GM21619 (cell line): ENCODE measurements at regions not wholly inside any gene's neighbourhood (a gene's known extent, or its start where the extent isn't known, plus 50 kb on each side); places are given as distances from the start of the nearest gene placed in this dataset.

Experiments
- ATAC-seq: cut with Tn5 transposase; IDR thresholded peaks from one replicate; pipeline ENCODE4 v1.9.1; 2021; ENCODE audit not compliant: unreplicated experiment

DNA sequence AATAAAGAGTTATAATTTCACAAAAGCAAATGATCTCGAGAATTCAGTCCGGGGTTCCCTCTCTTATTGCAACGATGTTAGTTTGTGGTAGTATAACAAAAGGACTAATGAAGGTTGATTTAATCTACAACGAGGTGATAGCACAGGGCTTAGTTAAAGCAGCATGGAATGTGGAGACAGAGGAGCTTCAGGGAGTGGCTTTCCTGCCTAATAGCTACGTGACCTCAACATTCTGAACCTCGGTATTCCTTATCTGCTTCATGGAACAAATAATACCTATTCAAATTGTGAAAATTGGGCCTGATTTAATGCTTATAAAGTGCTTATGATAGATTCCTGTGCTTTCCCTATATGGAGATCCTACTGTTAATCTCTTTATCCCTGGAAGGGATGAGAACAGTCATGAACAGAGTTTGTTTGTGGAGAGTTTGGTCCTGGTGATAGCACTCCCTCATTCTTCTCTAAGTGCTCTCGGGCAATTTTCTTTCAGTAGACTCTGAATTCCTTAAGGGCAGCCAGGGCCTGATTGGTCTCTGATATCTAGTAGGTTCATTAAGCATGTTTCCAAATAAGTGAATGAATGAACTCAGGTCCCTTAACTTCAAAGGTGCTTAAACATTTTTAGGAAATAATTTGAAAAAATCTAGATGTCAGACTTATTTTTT lies 104.1 kb upstream of the TUT7 start:
- no peak for ATAC-seq

DNA sequence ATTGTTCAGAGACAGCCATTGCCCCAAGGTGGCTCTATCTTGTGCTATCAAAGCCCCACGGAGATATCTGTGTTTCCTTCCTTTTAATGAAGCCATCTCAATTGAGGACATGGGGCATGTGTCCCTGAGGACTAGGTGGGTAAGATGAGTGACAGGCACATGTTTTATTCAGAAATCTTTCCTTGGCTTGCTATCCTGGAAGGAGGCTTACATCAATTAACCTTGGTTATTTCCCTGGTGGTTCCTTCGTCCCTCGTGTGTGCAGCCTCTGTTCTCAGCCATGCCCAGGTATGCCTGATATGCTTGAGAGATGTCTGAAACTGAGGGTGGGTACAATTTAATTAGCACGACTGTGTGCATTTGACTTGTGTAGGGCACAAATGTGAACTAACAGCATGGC lies 102.2 kb upstream of the TUT7 start:
- no peak for ATAC-seq

GRCh38 chr9:86454701-86455615 lies 100.7 kb upstream of the TUT7 start:
- ATAC-seq = no peak

- ATAC-seq = no peak
These were observed 98.1 kb upstream of the TUT7 start for GRCh38 chr9:86452201-86452828.

- no peak for ATAC-seq
These were observed 95.0 kb upstream of the TUT7 start for GRCh38 chr9:86449246-86449645.

DNA sequence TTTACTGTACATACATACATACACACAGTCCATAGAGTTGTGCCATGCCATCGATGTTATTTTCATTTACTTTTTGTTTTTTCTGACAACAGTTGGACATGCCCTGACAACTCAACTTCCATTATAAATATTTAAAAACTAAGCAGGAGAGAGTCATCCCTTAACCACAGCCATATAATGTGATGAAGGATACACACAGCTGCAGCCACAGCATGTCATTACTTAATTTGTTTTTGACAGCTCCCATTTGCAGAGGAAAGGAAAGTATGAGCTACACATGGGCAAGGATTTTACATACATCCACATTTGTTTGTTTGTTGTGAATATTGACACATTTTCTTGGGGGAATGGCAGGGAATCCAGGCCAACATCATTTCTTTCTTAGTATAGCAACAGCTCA lies 91.5 kb upstream of the TUT7 start:
- no peak for ATAC-seq

- no peak for ATAC-seq
These were observed 89.8 kb upstream of the TUT7 start for GRCh38 chr9:86443992-86444391.

GRCh38 chr9:86434039-86434726 lies 80.0 kb upstream of the TUT7 start:
- ATAC-seq = no peak

GRCh38 chr9:86424251-86424891 lies 70.2 kb upstream of the TUT7 start:
- no peak for ATAC-seq

DNA sequence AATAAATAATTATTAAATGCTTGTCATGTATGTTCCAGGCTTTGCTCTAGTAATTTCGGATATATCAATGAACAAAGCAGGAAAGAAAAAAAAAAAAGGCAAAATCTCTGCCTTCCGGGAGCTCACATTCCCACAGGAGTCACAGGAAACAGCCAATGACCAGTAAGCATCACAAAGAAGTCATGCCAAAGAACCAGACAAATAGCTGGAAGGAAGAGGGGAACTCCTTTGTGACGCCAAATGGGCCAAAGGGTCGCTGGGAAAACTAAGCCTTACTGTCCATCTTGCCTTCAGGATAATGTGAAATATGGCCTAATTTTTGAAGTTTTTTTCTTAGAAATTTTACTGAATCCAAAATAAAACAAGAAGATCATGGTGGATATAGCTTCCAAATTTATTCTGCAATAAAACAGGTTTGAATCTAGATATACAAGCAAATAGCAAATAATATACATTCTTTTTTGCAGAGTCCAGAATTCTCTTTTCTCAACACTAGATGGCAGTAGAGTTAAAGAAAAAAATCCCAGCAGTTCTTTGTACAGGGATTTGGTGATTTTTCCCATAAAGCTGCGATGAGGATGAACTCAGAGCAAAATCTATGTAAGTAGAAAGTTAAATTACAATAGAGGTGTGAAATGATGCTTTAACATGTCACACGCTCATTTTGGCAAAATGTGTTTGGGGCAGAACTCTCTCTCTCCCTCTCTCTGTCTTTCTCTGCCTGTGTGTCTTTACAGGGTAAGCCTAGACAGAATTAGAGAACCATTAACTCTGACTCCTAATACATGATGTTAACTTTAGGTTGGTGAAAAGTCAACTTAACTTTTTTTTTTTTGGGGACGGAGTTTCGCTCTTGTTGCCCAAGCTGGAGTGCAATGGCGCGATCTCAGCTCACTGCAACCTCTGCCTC lies 60.0 kb upstream of the TUT7 start:
- ATAC-seq = no peak

DNA sequence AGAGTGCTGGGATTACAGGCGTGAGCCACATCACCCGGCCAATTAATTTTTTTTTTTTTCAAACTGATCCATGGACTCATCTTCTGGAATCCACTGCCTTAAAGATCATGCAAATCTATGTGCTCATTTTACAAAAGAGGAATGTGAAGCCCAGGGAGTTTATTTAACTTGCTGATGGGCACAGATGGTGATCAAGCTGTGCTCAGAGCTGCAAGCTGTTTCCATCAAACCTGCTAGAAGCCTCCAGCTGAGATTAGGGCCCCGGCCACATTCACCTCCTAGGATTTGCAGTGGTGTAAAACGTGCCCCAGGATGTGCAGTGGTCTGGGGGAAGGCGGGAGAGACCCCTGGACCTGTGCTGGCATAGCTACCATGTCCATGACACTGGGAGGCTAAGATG lies 56.1 kb upstream of the TUT7 start:
- ATAC-seq = no peak

- no peak for ATAC-seq
These were observed 53.9 kb upstream of the TUT7 start for GRCh38 chr9:86408121-86408520.

- ATAC-seq = no peak
These were observed 52.8 kb upstream of the TUT7 start for GRCh38 chr9:86407022-86407421.

GRCh38 chr9:86406366-86406765 lies 52.2 kb upstream of the TUT7 start:
- ATAC-seq = no peak

DNA sequence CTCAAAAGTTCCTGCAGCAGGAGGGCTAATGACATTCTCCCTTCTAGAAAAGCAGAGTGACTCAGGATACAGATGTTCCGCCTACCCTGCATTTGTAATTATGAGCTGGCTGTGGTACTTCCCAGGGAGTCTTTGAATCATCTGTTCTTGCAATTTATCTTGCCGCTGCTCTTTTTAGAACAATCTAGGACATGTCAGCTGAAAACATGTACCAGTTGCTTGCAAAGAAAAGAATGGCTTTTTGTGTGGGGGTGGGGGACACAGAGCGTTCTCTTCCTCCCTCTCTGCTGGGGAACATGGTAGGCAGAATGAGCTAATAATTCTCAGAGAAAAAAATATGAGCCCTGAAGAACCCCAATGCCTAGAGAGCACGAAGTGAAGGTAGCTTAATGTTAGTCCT lies 51.7 kb upstream of the TUT7 start:
- no peak for ATAC-seq

DNA sequence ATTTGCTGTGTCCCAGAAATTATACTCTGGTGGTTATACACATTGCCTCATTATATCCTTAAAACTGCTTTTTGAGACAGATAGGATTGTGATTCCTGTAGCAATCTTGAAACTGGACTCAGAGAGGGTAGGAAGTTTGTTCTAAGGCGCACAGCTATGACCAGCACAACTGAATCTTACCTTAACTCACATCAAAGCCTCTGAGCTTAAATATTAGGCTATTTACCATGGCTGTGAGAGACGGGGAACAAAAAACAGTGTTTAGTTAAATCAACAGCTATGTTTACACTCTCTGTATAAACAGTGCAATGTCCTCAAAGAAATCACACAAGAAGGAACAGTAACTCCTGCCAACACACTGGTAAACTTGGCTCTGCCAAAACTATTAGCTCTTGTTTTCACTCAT lies 50.9 kb upstream of the TUT7 start:
- no peak for ATAC-seq
